Neural progenitor cell (in vitro differentiated cells): ENCODE measurements at regions not wholly inside any gene's neighbourhood (a gene's known extent, or its start where the extent isn't known, plus 50 kb on each side); places are given as distances from the start of the nearest gene placed in this dataset.

Experiments
- CTCF ChIP-seq: fragments of 200-600 bp; sonication (generic); IDR thresholded peaks from 2 replicates; pipeline ENCODE4 v1.5.1; 2017; ENCODE audit warnings: antibody characterized with exemption, mild to moderate bottlenecking
- EZH2 ChIP-seq: fragments of 200-600 bp; sonication (generic); IDR thresholded peaks from 2 replicates; pipeline ENCODE4 v1.6.1; 2017; ENCODE audit warnings: antibody characterized with exemption, mild to moderate bottlenecking, moderate library complexity
- EZH2phosphoT487 ChIP-seq: fragments of 200-600 bp; sonication (generic); IDR thresholded peaks from 2 replicates; pipeline ENCODE4 v1.6.1; 2017; ENCODE audit warnings: antibody characterized with exemption

GRCh38 chr9:100890321-100890720, 138.2 kb upstream of the PLPPR1 start:
- no peak for TF ChIP-seq EZH2
- no peak for TF ChIP-seq CTCF
- no peak for TF ChIP-seq EZH2phosphoT487
